ENCODE measurements at regions not wholly inside any gene's neighbourhood (a gene's known extent, or its start where the extent isn't known, plus 50 kb on each side); places are given as distances from the start of the nearest gene placed in this dataset.
"Not testable (repeated sequence)": the region's sequence is repeated elsewhere in the genome, so short reads cannot be mapped to it uniquely, and the experiment has no call there.

GRCh38 chr10:34058845-34059614 lies 724.6 kb upstream of the NRP1 start:
- DNase-seq (ENCODE audit: low read depth) = no peak

GRCh38 chr10:34055410-34055985 lies 721.0 kb upstream of the NRP1 start:
- not testable (repeated sequence) for DNase-seq (ENCODE audit: low read depth)

GRCh38 chr10:34049887-34050286 lies 715.4 kb upstream of the NRP1 start:
- no peak for DNase-seq (ENCODE audit: low read depth)

DNA sequence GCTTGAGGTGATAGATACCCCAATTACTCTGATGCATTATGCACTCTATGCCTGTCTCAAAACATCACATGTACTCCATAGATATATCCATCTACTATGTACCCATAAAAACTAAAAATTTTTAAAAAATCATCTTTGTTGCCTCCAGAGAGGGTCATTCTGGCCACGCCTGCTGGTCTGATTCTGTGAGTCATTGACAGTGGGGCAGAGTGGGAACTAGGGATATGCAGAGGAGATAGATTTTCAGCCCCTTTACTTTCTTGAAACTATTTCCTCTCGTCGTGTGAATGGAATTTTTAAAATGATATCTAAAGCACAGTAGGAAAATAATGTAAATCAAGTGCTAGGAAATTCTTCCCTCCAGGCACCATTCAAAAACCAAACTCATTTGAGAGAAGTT lies 715.0 kb upstream of the NRP1 start:
- DNase-seq (ENCODE audit: low read depth) = no peak

GRCh38 chr10:34047389-34047788 lies 712.9 kb upstream of the NRP1 start:
- no peak for DNase-seq (ENCODE audit: low read depth)

DNA sequence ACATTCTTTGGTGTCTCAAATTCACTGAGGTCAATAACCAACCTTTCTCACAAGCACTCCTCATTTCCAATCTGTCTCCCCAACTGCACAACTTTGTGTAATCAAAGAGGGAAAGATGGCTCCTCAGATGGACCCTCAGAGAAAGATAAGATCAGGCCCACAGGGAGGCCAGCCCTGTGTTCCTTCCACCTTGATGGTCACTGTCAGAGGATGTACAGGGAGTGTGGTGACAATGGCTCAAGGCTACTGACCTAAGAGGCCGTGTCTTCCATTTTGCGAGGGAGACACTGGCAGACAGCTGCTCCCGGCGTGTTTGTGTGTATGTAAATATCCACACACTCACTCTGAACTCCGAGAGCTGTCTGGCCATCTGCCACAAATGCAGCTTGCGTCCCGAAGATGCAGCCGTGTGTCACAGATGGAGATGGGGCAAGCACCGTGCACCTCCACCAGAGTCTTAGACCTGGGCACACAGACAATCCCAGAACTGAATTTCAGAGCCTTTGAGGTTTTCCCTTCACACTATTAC lies 712.1 kb upstream of the NRP1 start:
- DNase-seq (ENCODE audit: low read depth) = no peak

- no peak for DNase-seq (ENCODE audit: low read depth)
These were observed 711.2 kb upstream of the NRP1 start for GRCh38 chr10:34045571-34046190.

GRCh38 chr10:34041871-34042270 lies 707.4 kb upstream of the NRP1 start:
- no peak for DNase-seq (ENCODE audit: low read depth)

DNA sequence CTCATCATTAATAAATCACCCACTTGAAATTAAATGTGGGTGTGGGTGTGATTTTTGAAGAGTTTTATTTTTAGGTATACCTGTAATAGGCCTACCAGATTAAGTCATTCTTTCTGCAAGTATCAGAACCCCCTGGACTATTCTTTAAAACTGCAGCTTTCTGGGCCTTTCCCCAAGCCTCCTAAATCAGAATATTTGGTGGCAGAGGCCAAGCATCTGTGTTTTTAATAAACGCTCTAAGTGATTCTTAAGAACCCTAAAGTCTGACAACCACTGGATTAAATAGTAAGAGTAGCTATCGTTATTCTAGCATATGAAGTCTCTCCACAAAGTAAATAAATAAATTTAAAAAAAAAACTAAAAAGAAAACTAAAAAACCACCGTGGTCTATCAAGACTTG lies 703.0 kb upstream of the NRP1 start:
- DNase-seq (ENCODE audit: low read depth) = no peak

- not testable (repeated sequence) for DNase-seq (ENCODE audit: low read depth)
These were observed 700.8 kb upstream of the NRP1 start for GRCh38 chr10:34035241-34035790.

- DNase-seq (ENCODE audit: low read depth) = no peak
These were observed 698.6 kb upstream of the NRP1 start for GRCh38 chr10:34033078-34033477.

DNA sequence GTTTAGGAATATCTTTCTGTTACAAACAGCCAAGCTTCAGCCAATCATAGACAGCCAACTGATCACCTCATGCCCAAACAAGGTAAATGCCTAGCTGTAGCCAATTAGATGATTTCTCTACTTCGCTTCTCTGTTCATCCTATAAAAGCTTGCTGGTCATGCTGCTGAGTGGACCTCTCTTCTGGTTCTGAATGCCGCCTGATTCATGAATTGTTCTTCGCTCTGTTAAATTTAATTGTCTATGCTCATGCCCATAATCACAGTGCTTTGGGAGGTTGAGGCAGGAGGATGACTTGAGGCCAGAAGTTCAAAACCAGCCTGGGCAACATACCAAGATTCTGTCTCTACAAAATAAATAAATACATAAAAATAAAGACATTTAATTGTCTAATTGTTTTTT lies 698.1 kb upstream of the NRP1 start:
- no peak for DNase-seq (ENCODE audit: low read depth)

- DNase-seq (ENCODE audit: low read depth) = no peak
These were observed 696.9 kb upstream of the NRP1 start for GRCh38 chr10:34031400-34031799.

DNA sequence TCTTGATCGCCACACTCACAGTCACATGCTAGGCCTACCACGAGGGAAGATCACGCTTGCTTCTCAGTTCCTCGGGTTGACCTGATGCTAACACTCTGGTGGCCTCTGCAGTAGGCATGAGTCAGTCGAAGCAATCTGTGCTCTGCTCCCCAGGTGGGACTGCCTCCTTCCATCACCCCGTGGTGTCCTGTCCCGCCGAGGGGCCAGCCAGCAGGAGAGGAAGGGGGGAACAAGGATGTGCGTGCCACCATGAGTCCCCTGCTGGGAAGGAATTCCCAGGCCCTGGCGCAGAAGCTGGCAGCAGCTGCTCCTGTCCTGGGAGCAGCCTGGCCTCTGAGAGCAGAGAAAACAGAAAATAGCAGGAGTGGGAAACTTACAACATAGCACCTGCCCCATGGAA lies 695.0 kb upstream of the NRP1 start:
- no peak for DNase-seq (ENCODE audit: low read depth)

DNA sequence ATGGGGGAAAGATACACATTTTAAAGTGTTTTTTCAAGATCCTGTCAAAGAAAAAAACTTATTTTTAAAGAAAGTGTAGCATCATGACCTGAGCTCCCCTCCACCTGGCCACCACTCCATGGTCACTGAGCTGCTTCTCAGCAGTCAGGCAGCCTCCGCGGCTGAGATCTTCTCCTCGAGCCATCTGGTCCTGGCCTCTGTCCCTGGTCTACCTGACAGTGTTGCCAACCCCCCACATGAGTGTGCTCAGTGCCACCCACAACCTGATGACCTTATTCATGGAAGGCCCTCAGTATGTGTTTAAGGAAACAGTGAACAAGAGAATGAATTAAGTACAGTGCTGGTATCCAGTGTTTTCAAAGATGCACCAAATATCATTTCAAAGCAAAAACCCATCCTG lies 694.5 kb upstream of the NRP1 start:
- DNase-seq (ENCODE audit: low read depth) = no peak

- DNase-seq (ENCODE audit: low read depth) = no peak
These were observed 690.4 kb upstream of the NRP1 start for GRCh38 chr10:34024693-34025425.

- no peak for DNase-seq (ENCODE audit: low read depth)
These were observed 689.8 kb upstream of the NRP1 start for GRCh38 chr10:34024282-34024681.

GRCh38 chr10:34022195-34022594 lies 687.7 kb upstream of the NRP1 start:
- DNase-seq (ENCODE audit: low read depth) = no peak

GRCh38 chr10:34018784-34019183 lies 684.3 kb upstream of the NRP1 start:
- DNase-seq (ENCODE audit: low read depth) = no peak

- no peak for DNase-seq (ENCODE audit: low read depth)
These were observed 683.7 kb upstream of the NRP1 start for GRCh38 chr10:34018129-34018528.

DNA sequence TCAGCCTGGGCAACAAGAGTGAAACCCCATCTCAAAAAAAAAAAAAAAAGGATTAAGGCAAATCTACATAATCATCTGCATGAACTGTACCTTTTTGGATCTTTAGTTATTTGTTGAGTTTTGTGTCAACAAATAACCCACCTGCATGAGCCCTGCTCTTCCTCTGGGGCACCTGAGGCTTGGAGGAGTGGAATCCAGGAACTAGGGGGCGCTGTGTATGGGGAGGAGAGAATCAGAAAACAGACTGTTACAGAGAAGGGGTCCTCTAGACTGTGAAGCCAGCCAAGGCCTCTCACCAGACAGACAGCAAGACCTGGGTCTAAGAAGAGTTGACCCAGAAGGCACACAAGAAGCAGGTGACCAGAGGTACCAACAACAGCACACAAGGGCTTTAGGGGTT lies 682.8 kb upstream of the NRP1 start:
- no peak for DNase-seq (ENCODE audit: low read depth)

DNA sequence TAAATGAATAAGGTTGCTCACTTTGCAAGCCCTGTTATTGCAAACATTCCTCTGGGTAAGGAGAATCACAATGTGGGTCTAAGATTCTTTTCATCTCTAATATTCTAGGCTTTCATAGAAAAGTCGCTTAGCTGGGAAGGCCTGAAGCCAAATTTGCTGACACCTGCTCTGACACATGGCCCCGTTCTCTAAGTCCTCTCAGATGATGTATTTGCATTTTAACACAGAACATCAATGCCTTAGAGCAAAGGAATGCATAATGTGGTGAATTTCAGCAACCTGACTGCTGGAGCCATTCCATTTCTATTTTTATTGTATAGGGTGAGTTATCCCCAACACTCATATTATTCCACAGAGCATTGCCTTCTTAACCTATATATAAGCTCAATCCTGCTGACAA lies 682.1 kb upstream of the NRP1 start:
- no peak for DNase-seq (ENCODE audit: low read depth)
